HEK293 (cell line): ENCODE measurements at regions not wholly inside any gene's neighbourhood (a gene's known extent, or its start where the extent isn't known, plus 50 kb on each side); places are given as distances from the start of the nearest gene placed in this dataset.

Source experiments
- CTCF ChIA-PET: fragments of 350-600 bp; formaldehyde crosslinking; extraction: SDS; loops from one replicate; lab custom pipeline; 2021; ENCODE audit warnings: antibody characterized with exemption; lab: Yijun Ruan, JAX
- POLR2A ChIA-PET: fragments of 300-600 bp; formaldehyde crosslinking; extraction: SDS; loops from one replicate; lab custom pipeline; 2020; ENCODE audit warnings: antibody characterized with exemption, inconsistent platforms; lab: Yijun Ruan, JAX
- H3K27ac ChIP-seq: fragments of 200-500 bp; sonication (Bioruptor generic); 2 replicates; pipeline ENCODE4 v1.5.1; 2014; ENCODE audit warnings: low read depth, low read length, control low read depth, inconsistent platforms; ENCODE audit errors: extremely low read depth
- H3K36me3 ChIP-seq, 2 experiments: fragments of 200-500 bp in 1 of 2; sonication (Bioruptor generic) in 1 of 2; 1 replicate in 1 of 2; 2 replicates in 1 of 2; pipeline ENCODE4 v1.5.1; 2014 to 2017; ENCODE audit warnings: inconsistent platforms in 2 of 2, low read length in 2 of 2; ENCODE audit not compliant: control insufficient read depth in 2 of 2, insufficient read depth in 1 of 2
- H3K4me1 ChIP-seq: fragments of 200-500 bp; sonication (Bioruptor generic); 2 replicates; pipeline ENCODE4 v1.5.1; 2014; ENCODE audit warnings: mild to moderate bottlenecking, low read length, inconsistent platforms; ENCODE audit not compliant: control insufficient read depth, insufficient read depth
- H3K4me3 ChIP-seq: 2 replicates; pipeline ENCODE4 v1.5.1; 2011; ENCODE audit warnings: low read depth, mild to moderate bottlenecking, control low read depth, low read length, moderate library complexity
- H3K9me3 ChIP-seq: fragments of 200-500 bp; sonication (Bioruptor generic); 2 replicates; pipeline ENCODE4 v1.5.1; 2014; ENCODE audit warnings: low read depth, low read length, inconsistent platforms; ENCODE audit not compliant: control insufficient read depth, insufficient read depth
- MZF1 ChIP-seq: fragments of 450-650 bp; formaldehyde crosslinking; IDR thresholded peaks from 2 replicates; pipeline ENCODE4 v1.5.1; 2017; ENCODE audit warnings: missing biosample characterization, missing genetic modification characterization, borderline replicate concordance
- ZBTB1 ChIP-seq: fragments of 450-650 bp; formaldehyde crosslinking; IDR thresholded peaks from 2 replicates; pipeline ENCODE4 v1.5.1; 2016; ENCODE audit warnings: missing biosample characterization, missing genetic modification characterization
- ZFP69B ChIP-seq: fragments of 450-650 bp; formaldehyde crosslinking; IDR thresholded peaks from 2 replicates; pipeline ENCODE4 v1.5.1; 2016; ENCODE audit warnings: missing biosample characterization, missing genetic modification characterization
- ZNF175 ChIP-seq: fragments of 450-650 bp; formaldehyde crosslinking; IDR thresholded peaks from 2 replicates; pipeline ENCODE4 v1.5.1; 2016; ENCODE audit warnings: missing biosample characterization, missing genetic modification characterization
- ZNF266 ChIP-seq: fragments of 450-650 bp; formaldehyde crosslinking; IDR thresholded peaks from 2 replicates; pipeline ENCODE4 v1.5.1; 2016; ENCODE audit warnings: missing biosample characterization, missing genetic modification characterization, low read depth
- ZNF311 ChIP-seq: fragments of 450-650 bp; formaldehyde crosslinking; IDR thresholded peaks from 2 replicates; pipeline ENCODE4 v1.5.1; 2017; ENCODE audit warnings: missing biosample characterization, missing genetic modification characterization, borderline replicate concordance
- ZNF433 ChIP-seq: fragments of 450-650 bp; formaldehyde crosslinking; IDR thresholded peaks from 2 replicates; pipeline ENCODE4 v1.5.1; 2016; ENCODE audit warnings: missing biosample characterization, missing genetic modification characterization, low read depth
- ZNF596 ChIP-seq: fragments of 450-650 bp; IDR thresholded peaks from 2 replicates; pipeline ENCODE4 v1.5.0; 2018; ENCODE audit warnings: missing biosample characterization, mild to moderate bottlenecking, missing genetic modification characterization, moderate library complexity
- ZNF610 ChIP-seq: fragments of 450-650 bp; formaldehyde crosslinking; IDR thresholded peaks from 2 replicates; pipeline ENCODE4 v1.5.1; 2016; ENCODE audit warnings: missing biosample characterization, missing genetic modification characterization, borderline replicate concordance
- ZNF707 ChIP-seq: fragments of 450-650 bp; formaldehyde crosslinking; IDR thresholded peaks from 2 replicates; pipeline ENCODE4 v1.5.1; 2016; ENCODE audit warnings: missing biosample characterization, missing genetic modification characterization
- TF ChIP-seq, protein P1 (sequence below): fragments of 450-650 bp; formaldehyde crosslinking; IDR thresholded peaks from 2 replicates; pipeline ENCODE4 v1.5.1; 2016; ENCODE audit warnings: missing biosample characterization, missing genetic modification characterization
- TF ChIP-seq, protein P2 (sequence below): sonication (generic); formaldehyde crosslinking; IDR thresholded peaks from 2 replicates; pipeline ENCODE4 v1.8.1; 2022; ENCODE audit warnings: mild to moderate bottlenecking, moderate library complexity, missing genetic modification reagents
- TF ChIP-seq, protein P3 (sequence below): fragments of 450-650 bp; formaldehyde crosslinking; IDR thresholded peaks from 2 replicates; pipeline ENCODE4 v1.5.1; 2016; ENCODE audit warnings: missing biosample characterization, missing genetic modification characterization
- TF ChIP-seq, protein P4 (sequence below): fragments of 450-650 bp; formaldehyde crosslinking; IDR thresholded peaks from 2 replicates; pipeline ENCODE4 v1.5.1; 2016; ENCODE audit warnings: missing biosample characterization, missing genetic modification characterization
- TF ChIP-seq, protein P5 (sequence below): fragments of 450-650 bp; formaldehyde crosslinking; conservative IDR thresholded peaks from 2 replicates; pipeline ENCODE4 v1.5.1; 2016; ENCODE audit warnings: low read depth, missing biosample characterization, missing genetic modification characterization
- TF ChIP-seq, protein P6 (sequence below): IDR thresholded peaks from 2 replicates; pipeline ENCODE4 v1.6.1; 2011; ENCODE audit warnings: mild to moderate bottlenecking, low read depth, low read length, borderline replicate concordance

DNA sequence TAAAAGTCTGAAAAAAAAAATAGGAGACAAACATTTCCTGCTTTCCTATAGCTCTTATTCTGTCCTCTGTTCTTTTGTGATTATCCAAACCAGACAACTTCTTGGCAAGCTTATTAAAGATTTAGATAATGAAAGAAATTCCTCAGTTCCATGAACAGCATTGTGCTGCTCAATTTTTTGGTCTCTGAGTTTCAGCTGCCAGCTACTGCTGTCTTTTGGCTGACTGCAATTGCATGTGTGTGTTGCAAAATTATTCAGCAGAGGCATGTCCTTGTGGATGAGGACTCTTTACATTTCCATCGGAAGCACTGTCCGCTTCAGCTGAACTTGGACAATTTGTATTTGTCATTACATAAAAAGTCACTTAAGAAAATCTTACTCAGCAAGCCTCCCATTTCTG, 397.3 kb upstream of the RASGRP1 start:
- H3K4me1 ChIP-seq = no peaks in the 10 kb centered on the region
- H3K9me3 ChIP-seq = no peaks in the 10 kb centered on the region
- CTCF ChIA-PET = no interaction called here
- POLR2A ChIA-PET = no interaction called here
- TF ChIP-seq MZF1 (tag by site-specific recombination) (no peak), ZBTB1 (no peak), ZNF596 (tag by site-specific recombination) (no peak), ZNF311 (no peak), ZNF175 (tag by site-specific recombination) (no peak), ZNF610 (tag by site-specific recombination) (no peak), ZNF707 (tag by site-specific recombination) (no peak), ZFP69B (tag by site-specific recombination) (no peak), ZNF433 (tag by site-specific recombination) (no peak), ZNF266 (no peak)
- TF ChIP-seq, protein P1, sequence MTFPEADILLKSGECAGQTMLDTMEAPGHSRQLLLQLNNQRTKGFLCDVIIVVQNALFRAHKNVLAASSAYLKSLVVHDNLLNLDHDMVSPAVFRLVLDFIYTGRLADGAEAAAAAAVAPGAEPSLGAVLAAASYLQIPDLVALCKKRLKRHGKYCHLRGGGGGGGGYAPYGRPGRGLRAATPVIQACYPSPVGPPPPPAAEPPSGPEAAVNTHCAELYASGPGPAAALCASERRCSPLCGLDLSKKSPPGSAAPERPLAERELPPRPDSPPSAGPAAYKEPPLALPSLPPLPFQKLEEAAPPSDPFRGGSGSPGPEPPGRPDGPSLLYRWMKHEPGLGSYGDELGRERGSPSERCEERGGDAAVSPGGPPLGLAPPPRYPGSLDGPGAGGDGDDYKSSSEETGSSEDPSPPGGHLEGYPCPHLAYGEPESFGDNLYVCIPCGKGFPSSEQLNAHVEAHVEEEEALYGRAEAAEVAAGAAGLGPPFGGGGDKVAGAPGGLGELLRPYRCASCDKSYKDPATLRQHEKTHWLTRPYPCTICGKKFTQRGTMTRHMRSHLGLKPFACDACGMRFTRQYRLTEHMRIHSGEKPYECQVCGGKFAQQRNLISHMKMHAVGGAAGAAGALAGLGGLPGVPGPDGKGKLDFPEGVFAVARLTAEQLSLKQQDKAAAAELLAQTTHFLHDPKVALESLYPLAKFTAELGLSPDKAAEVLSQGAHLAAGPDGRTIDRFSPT (tag by site-specific recombination) = no peak
- TF ChIP-seq, protein P2, sequence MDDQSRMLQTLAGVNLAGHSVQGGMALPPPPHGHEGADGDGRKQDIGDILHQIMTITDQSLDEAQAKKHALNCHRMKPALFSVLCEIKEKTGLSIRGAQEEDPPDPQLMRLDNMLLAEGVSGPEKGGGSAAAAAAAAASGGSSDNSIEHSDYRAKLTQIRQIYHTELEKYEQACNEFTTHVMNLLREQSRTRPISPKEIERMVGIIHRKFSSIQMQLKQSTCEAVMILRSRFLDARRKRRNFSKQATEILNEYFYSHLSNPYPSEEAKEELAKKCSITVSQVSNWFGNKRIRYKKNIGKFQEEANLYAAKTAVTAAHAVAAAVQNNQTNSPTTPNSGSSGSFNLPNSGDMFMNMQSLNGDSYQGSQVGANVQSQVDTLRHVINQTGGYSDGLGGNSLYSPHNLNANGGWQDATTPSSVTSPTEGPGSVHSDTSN = no peak
- TF ChIP-seq, protein P3, sequence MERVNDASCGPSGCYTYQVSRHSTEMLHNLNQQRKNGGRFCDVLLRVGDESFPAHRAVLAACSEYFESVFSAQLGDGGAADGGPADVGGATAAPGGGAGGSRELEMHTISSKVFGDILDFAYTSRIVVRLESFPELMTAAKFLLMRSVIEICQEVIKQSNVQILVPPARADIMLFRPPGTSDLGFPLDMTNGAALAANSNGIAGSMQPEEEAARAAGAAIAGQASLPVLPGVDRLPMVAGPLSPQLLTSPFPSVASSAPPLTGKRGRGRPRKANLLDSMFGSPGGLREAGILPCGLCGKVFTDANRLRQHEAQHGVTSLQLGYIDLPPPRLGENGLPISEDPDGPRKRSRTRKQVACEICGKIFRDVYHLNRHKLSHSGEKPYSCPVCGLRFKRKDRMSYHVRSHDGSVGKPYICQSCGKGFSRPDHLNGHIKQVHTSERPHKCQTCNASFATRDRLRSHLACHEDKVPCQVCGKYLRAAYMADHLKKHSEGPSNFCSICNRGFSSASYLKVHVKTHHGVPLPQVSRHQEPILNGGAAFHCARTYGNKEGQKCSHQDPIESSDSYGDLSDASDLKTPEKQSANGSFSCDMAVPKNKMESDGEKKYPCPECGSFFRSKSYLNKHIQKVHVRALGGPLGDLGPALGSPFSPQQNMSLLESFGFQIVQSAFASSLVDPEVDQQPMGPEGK (tag by site-specific recombination) = no peak
- TF ChIP-seq, protein P4, sequence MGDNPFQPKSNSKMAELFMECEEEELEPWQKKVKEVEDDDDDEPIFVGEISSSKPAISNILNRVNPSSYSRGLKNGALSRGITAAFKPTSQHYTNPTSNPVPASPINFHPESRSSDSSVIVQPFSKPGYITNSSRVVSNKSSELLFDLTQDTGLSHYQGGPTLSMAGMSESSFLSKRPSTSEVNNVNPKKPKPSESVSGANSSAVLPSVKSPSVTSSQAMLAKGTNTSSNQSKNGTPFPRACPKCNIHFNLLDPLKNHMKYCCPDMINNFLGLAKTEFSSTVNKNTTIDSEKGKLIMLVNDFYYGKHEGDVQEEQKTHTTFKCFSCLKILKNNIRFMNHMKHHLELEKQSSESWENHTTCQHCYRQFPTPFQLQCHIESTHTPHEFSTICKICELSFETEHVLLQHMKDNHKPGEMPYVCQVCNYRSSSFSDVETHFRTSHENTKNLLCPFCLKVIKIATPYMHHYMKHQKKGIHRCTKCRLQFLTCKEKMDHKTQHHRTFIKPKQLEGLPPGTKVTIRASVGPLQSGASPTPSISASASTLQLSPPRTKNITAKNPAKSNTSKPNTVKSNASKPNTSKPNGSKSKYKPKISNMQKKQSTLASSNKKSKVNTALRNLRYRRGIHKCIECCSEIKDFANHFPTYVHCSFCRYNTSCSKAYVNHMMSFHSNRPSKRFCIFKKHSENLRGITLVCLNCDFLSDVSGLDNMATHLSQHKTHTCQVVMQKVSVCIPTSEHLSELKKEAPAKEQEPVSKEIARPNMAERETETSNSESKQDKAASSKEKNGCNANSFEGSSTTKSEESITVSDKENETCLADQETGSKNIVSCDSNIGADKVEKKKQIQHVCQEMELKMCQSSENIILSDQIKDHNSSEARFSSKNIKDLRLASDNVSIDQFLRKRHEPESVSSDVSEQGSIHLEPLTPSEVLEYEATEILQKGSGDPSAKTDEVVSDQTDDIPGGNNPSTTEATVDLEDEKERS (tag by site-specific recombination) = no peak
- TF ChIP-seq, protein P5, sequence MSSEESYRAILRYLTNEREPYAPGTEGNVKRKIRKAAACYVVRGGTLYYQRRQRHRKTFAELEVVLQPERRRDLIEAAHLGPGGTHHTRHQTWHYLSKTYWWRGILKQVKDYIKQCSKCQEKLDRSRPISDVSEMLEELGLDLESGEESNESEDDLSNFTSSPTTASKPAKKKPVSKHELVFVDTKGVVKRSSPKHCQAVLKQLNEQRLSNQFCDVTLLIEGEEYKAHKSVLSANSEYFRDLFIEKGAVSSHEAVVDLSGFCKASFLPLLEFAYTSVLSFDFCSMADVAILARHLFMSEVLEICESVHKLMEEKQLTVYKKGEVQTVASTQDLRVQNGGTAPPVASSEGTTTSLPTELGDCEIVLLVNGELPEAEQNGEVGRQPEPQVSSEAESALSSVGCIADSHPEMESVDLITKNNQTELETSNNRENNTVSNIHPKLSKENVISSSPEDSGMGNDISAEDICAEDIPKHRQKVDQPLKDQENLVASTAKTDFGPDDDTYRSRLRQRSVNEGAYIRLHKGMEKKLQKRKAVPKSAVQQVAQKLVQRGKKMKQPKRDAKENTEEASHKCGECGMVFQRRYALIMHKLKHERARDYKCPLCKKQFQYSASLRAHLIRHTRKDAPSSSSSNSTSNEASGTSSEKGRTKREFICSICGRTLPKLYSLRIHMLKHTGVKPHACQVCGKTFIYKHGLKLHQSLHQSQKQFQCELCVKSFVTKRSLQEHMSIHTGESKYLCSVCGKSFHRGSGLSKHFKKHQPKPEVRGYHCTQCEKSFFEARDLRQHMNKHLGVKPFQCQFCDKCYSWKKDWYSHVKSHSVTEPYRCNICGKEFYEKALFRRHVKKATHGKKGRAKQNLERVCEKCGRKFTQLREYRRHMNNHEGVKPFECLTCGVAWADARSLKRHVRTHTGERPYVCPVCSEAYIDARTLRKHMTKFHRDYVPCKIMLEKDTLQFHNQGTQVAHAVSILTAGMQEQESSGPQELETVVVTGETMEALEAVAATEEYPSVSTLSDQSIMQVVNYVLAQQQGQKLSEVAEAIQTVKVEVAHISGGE (tag by site-specific recombination) = no peak
- TF ChIP-seq, protein P6, sequence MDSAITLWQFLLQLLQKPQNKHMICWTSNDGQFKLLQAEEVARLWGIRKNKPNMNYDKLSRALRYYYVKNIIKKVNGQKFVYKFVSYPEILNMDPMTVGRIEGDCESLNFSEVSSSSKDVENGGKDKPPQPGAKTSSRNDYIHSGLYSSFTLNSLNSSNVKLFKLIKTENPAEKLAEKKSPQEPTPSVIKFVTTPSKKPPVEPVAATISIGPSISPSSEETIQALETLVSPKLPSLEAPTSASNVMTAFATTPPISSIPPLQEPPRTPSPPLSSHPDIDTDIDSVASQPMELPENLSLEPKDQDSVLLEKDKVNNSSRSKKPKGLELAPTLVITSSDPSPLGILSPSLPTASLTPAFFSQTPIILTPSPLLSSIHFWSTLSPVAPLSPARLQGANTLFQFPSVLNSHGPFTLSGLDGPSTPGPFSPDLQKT = no peak
- H3K4me3 ChIP-seq = no peak overlapping the region
- H3K36me3 ChIP-seq = no peaks in the 10 kb centered on the region
- no peak overlapping the region for H3K27ac ChIP-seq
